ENCODE measurements at regions not wholly inside any gene's neighbourhood (a gene's known extent, or its start where the extent isn't known, plus 50 kb on each side); places are given as distances from the start of the nearest gene placed in this dataset.

GRCh38 chr17:73754886-73755400 lies 110.7 kb upstream of the SDK2 start:
- DNase-seq (ENCODE audit: low spot score) = no peak

DNA sequence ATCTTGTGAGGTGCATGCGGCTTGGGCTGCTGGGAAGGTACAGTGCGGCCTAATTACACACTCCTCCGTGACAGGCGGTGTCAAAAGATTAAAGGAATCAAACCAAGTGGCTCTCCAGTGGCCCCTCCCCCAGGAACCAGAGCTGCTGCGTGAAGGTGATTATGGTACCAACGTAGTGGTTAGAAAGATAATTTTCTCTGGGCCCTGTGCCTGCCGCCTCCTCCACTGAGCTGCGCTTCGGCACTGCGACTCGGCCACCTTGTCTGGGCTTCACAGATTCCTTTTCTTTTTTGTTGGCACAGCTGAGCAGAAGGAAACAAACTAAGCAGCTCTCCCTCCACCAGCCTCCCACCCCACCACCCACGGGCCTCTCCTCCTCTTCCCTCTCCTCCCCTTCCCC lies 113.2 kb upstream of the SDK2 start:
- DNase-seq (ENCODE audit: low spot score) = peak; percentile 3

DNA sequence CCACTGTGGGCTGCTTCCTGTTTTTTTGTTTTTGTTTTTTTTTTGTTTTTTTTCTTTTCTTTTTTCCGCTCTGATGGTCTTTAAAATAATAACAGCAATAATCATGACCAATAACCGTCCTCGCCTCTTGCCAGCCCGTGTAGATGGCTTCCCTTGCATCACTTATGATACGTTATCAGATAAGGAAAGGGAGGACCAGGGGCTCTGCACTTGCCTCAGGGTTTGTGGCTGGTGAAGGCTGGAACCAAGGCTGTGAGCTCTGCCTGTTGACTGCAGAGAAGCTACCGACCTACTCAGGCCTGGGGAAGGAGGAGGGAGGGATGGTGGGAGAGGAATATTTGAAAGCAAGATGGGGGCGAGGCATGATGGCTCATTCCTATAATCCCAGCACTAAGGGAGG lies 114.0 kb upstream of the SDK2 start:
- no peak for DNase-seq (ENCODE audit: low spot score)

- no peak for DNase-seq (ENCODE audit: low spot score)
These were observed 115.1 kb upstream of the SDK2 start for GRCh38 chr17:73759324-73759723.

DNA sequence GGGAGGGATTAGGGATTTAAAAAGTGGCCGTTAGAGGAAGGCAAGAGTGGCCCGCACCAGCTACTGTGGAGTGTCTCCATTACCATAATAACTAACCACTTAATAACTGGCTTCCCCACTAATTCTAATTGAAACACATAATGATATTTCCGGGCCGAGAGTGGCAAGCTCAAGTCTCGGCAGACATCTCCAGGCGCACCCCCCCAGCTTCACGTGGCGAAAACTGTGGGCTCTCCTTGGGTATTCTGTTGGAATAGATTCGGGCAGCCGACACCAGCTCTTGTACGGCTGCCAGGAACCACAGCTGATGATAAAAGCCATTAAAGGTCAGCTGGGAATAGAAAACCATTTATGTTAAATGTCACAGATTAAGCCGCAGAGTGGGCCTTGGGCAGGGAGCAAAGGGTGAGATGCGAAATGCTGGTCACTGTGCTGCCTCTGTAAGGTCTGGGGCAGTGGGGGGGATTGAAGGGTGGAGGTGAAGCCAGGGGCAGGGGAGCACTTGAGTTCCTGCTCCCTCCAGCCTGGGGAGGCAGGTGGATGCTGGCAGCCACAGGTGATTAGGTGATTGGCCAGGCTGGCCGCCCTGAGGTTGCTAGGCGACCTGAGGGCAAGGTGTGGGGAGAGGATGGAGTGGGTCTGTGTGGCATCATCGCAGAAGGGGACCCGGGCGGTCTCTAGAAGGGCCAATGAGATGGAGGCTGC lies 115.6 kb upstream of the SDK2 start:
- DNase-seq (ENCODE audit: low spot score) = no peak

DNA sequence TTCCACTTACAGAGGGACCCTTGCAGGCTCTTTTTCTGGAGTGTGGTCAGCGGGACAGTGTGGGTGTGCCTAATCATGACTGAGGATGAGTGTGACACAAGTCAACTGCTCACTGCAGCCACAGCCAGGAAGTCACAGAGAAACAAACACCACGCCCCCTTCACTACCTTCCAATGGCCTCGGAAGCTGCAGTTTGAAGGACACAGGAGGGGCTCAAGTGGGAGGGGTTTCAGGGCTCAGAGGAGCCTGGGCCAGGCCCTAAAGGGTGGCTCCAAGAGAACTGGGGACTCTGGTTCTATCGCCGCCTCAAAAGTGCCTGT lies 116.2 kb upstream of the SDK2 start:
- DNase-seq (ENCODE audit: low spot score) = no peak

DNA sequence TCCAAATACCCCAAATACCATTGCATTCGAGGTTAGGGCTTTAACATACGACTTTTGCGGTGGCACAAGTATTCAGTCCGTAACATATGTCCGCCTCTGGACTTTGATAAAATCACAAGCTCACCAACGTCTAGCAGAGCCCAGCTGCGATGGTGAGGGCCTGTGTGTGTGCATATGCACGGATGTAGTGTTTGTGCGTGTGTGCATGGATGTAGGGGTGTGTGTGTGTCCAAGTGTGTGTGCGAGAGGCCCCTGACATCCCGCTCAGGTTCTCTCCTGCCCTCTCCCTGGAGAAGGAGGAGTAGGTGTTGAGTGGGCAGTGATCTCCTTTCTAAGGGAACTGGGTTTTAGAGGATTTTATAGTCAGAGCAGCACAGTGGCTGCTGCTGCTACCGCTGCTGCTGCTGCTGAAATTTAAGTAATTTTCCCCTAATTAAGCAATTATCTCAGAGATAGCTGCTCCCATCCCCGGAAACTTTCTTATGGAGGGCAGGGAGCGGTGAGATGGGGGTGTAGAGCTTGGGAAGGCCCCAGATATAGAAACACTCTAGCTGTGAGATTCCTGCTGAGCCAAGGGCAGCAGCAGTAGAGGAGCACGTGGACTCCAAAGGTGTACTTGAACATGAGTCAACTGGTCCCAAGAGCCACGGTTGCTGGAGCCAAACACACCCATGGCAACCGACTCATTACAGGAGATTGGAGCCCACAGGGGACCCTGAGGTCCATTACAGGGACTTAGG lies 121.7 kb upstream of the SDK2 start:
- no peak for DNase-seq (ENCODE audit: low spot score)

GRCh38 chr17:73767696-73768095 lies 123.5 kb upstream of the SDK2 start:
- DNase-seq (ENCODE audit: low spot score) = no peak

- DNase-seq (ENCODE audit: low spot score) = no peak
These were observed 124.4 kb upstream of the SDK2 start for GRCh38 chr17:73768691-73769090.

- DNase-seq (ENCODE audit: low spot score) = no peak
These were observed 125.2 kb upstream of the SDK2 start for GRCh38 chr17:73769479-73769878.

- DNase-seq (ENCODE audit: low spot score) = peak; percentile 41
These were observed 126.0 kb upstream of the SDK2 start for GRCh38 chr17:73770115-73770848.

- DNase-seq (ENCODE audit: low spot score) = no peak
These were observed 126.6 kb upstream of the SDK2 start for GRCh38 chr17:73770849-73771229.

DNA sequence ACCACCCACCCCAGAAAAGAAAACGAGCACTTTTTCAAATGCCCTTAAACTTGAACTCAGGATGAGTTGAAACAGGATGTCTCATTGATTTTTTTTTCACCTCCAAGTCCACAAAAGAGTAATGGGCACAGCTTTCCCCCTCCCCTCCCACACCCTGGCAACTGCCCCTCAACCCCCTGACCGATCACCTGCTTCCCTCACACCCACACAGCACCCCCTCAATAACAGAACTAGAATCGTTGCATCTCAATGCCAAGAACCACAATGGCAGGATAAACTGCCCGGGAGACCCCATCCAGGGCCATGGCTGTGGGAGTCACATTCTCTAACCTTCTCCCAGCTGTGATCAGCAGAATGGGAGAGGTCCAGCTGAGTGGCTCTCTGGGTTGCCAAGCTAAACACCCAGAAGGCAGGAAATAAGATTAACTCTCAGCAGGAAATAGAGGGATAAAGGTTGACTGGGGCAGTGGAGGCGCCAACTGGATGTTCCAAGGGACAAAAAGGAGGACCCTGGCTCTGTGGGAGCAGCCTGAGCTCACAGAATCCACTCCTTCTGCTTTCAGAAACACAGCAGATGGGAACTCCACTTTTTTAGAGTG lies 128.0 kb upstream of the SDK2 start:
- no peak for DNase-seq (ENCODE audit: low spot score)

DNA sequence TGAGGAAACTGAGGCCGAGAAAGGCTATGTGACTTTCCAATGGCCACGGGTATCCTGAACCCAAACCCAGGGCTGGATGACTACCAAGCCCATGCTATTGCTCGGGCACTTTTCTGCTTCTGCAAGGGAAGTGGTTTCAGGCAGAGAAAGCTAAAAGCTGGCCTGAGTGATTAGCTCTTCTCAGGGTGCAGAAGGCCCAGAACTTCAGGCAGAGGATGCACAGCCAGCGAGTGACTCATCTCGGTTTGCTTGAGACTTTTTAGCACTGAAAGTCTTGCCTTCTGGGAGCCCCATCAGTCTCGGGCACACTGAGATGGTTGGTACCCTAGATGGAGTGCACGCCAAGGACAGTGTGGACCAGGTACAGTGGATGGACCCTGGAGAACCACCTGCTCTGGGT lies 129.5 kb upstream of the SDK2 start:
- no peak for DNase-seq (ENCODE audit: low spot score)

GRCh38 chr17:73774852-73775251 lies 130.6 kb upstream of the SDK2 start:
- no peak for DNase-seq (ENCODE audit: low spot score)

- DNase-seq (ENCODE audit: low spot score) = no peak
These were observed 132.3 kb upstream of the SDK2 start for GRCh38 chr17:73776351-73777130.

GRCh38 chr17:73777131-73777449 lies 132.8 kb upstream of the SDK2 start:
- DNase-seq (ENCODE audit: low spot score) = no peak

DNA sequence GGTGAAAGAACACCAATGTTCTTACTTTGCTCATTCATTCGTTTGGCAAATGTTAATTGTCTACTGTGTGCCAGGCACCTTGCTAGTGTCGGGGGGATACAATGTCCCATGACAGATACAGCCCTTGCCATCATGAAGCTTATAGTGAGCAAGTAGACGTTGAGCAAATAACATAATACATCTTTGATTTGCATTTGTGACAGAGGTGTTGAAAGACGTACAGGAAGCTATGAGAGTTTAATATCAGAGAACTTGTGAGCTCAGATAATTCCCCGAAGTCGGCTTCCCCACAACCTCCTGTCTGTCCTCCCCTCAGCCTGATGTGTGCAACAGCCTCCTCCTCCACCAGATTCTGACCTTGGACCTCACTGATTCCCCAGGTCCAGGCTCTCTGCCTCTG lies 138.0 kb upstream of the SDK2 start:
- DNase-seq (ENCODE audit: low spot score) = no peak

GRCh38 chr17:73782641-73783381 lies 138.6 kb upstream of the SDK2 start:
- no peak for DNase-seq (ENCODE audit: low spot score)

- DNase-seq (ENCODE audit: low spot score) = no peak
These were observed 139.1 kb upstream of the SDK2 start for GRCh38 chr17:73783382-73783766.

GRCh38 chr17:73783945-73784603 lies 139.8 kb upstream of the SDK2 start:
- DNase-seq (ENCODE audit: low spot score) = peak; percentile 7

All from cerebellar cortex (tissue), 1 donor.